ENCODE measurements at regions not wholly inside any gene's neighbourhood (a gene's known extent, or its start where the extent isn't known, plus 50 kb on each side); places are given as distances from the start of the nearest gene placed in this dataset.

GRCh38 chr12:19639781-19640415, 200.6 kb downstream of the AEBP2 start:
- Histone ChIP-seq H3K4me1 (peaks cover 0 to 8% (median 0%) of the 10 kb centered on the region in 3 donors), H3K36me3 (no peaks in the 10 kb centered on the region), H3K27ac (no peak overlapping the region), H3K27me3 (no peaks in the 10 kb centered on the region), H3K9me3 (no peaks in the 10 kb centered on the region), H3K4me3 (no peak overlapping the region)
- DNase-seq: no peak
- TF ChIP-seq POLR2A (IDR thresholded peaks at IDR 0.05): no peak
- no peak for TF ChIP-seq CTCF (IDR thresholded peaks at IDR 0.05)
- intact Hi-C loops (cut with DNase I): loop anchor here (10.0 kb wide), 1 partner anchor 135 kb away; no protein-coding TSS in a partner anchor
- 81 to 86% methylated on average over 5 of the region's 5 CpGs for WGBS, 2 donors

- DNase-seq: no peak
- WGBS, 2 donors: 86% methylated on average over 5 of the region's 5 CpGs
- Histone ChIP-seq H3K27me3 (no peaks in the 10 kb centered on the region), H3K9me3 (no peaks in the 10 kb centered on the region), H3K4me3 (no peak overlapping the region), H3K27ac (no peak overlapping the region), H3K4me1 (peaks cover 0 to 8% (median 0%) of the 10 kb centered on the region in 3 donors), H3K36me3 (no peaks in the 10 kb centered on the region)
- TF ChIP-seq POLR2A (IDR thresholded peaks at IDR 0.05): no peak
- no peak for TF ChIP-seq CTCF (IDR thresholded peaks at IDR 0.05)
- intact Hi-C loops (cut with DNase I): loop anchor here (10.0 kb wide), 1 partner anchor 137 kb away; no protein-coding TSS in a partner anchor
These were observed 202.2 kb downstream of the AEBP2 start for GRCh38 chr12:19641235-19642080.

- 91 to 100% methylated on average over 4 of the region's 4 CpGs for WGBS, 2 donors
- Histone ChIP-seq H3K36me3 (no peaks in the 10 kb centered on the region), H3K27me3 (no peaks in the 10 kb centered on the region), H3K4me1 (peaks cover 0 to 8% (median 0%) of the 10 kb centered on the region in 3 donors), H3K9me3 (no peaks in the 10 kb centered on the region), H3K4me3 (no peak overlapping the region), H3K27ac (no peak overlapping the region)
- DNase-seq: no peak
- TF ChIP-seq CTCF (IDR thresholded peaks at IDR 0.05) (no peak), POLR2A (IDR thresholded peaks at IDR 0.05) (no peak)
- intact Hi-C loops (cut with DNase I): loop anchor here (10.0 kb wide), 1 partner anchor 138 kb away; no protein-coding TSS in a partner anchor
These were observed 203.1 kb downstream of the AEBP2 start for GRCh38 chr12:19642345-19642744.

- no peaks in the 10 kb centered on the region for H3K27me3 ChIP-seq
- WGBS, 2 donors: 19 to 23% methylated on average over 5 of the region's 5 CpGs
- H3K27ac ChIP-seq: no peak overlapping the region
- DNase-seq: no peak
- TF ChIP-seq CTCF (IDR thresholded peaks at IDR 0.05) (peak in 5 of 6 experiments; percentile 34 to 70 (median 50)), POLR2A (IDR thresholded peaks at IDR 0.05) (no peak)
- H3K4me3 ChIP-seq: no peak overlapping the region
- H3K36me3 ChIP-seq: no peaks in the 10 kb centered on the region
- intact Hi-C loops (cut with DNase I): loop anchor here (10.0 kb wide), 1 partner anchor 139 kb away; no protein-coding TSS in a partner anchor
- peaks cover 0 to 8% (median 0%) of the 10 kb centered on the region in 3 donors for H3K4me1 ChIP-seq
- H3K9me3 ChIP-seq: no peaks in the 10 kb centered on the region
These were observed 204.3 kb downstream of the AEBP2 start for GRCh38 chr12:19643635-19644034.

GRCh38 chr12:19644571-19644970, 205.3 kb downstream of the AEBP2 start:
- intact Hi-C loops (cut with DNase I): loop anchor here (10.0 kb wide), 1 partner anchor 140 kb away; no protein-coding TSS in a partner anchor
- H3K4me1 ChIP-seq: peaks cover 0 to 8% (median 0%) of the 10 kb centered on the region in 3 donors
- 75 to 87% methylated on average over 3 of the region's 3 CpGs for WGBS, 2 donors
- H3K36me3 ChIP-seq: no peaks in the 10 kb centered on the region
- no peaks in the 10 kb centered on the region for H3K9me3 ChIP-seq
- DNase-seq: no peak
- no peak overlapping the region for H3K4me3 ChIP-seq
- TF ChIP-seq POLR2A (IDR thresholded peaks at IDR 0.05) (no peak), CTCF (IDR thresholded peaks at IDR 0.05) (no peak)
- no peak overlapping the region for H3K27ac ChIP-seq
- H3K27me3 ChIP-seq: no peaks in the 10 kb centered on the region
